BE2C (cell line): ENCODE measurements at regions not wholly inside any gene's neighbourhood (a gene's known extent, or its start where the extent isn't known, plus 50 kb on each side); places are given as distances from the start of the nearest gene placed in this dataset.

Source experiments
- DNase-seq: peaks from one replicate; pipeline ENCODE4 v3.0.0-alpha.2; 2020
- H3K27me3 ChIP-seq: fragments of 250-450 bp; sonication (Bioruptor Pico); 2 replicates; pipeline ENCODE4 v1.5.1; 2020; ENCODE audit warnings: mild to moderate bottlenecking
- H3K36me3 ChIP-seq: fragments of 250-450 bp; sonication (Bioruptor Pico); 2 replicates; pipeline ENCODE4 v1.5.1; 2020; ENCODE audit warnings: mild to moderate bottlenecking
- H3K4me1 ChIP-seq: fragments of 250-450 bp; sonication (Bioruptor Pico); 2 replicates; pipeline ENCODE4 v1.5.1; 2020
- H3K4me3 ChIP-seq: 2 replicates; pipeline ENCODE4 v1.5.1; 2011; ENCODE audit warnings: low read depth, low read length
- H3K9me3 ChIP-seq: fragments of 250-450 bp; sonication (Bioruptor Pico); 2 replicates; pipeline ENCODE4 v1.5.1; 2020
- CTCF ChIP-seq: IDR thresholded peaks from 2 replicates; pipeline ENCODE4 v1.5.1; 2012; ENCODE audit warnings: mild to moderate bottlenecking, low read depth, low read length

- Histone ChIP-seq H3K27me3 (no peaks in the 10 kb centered on the region), H3K4me3 (no peak overlapping the region), H3K4me1 (no peaks in the 10 kb centered on the region), H3K36me3 (no peaks in the 10 kb centered on the region), H3K9me3 (no peaks in the 10 kb centered on the region)
- no peak for DNase-seq
- no peak for TF ChIP-seq CTCF
Measured at GRCh38 chr3:25171118-25171807, 256.8 kb upstream of the RARB start.

GRCh38 chr3:25171897-25172296 lies 256.2 kb upstream of the RARB start:
- DNase-seq, result no peak
- TF ChIP-seq CTCF, result no peak
- no peaks in the 10 kb centered on the region for H3K27me3 ChIP-seq

GRCh38 chr3:25173606-25174005 lies 254.5 kb upstream of the RARB start:
- Histone ChIP-seq H3K4me1 (no peaks in the 10 kb centered on the region), H3K9me3 (no peaks in the 10 kb centered on the region), H3K27me3 (no peaks in the 10 kb centered on the region), H3K4me3 (no peak overlapping the region), H3K36me3 (no peaks in the 10 kb centered on the region)
- TF ChIP-seq CTCF, result no peak
- no peak for DNase-seq

More at GRCh38 chr3:25171897-25172296, 256.2 kb upstream of the RARB start:
- Histone ChIP-seq H3K9me3 (no peaks in the 10 kb centered on the region), H3K4me3 (no peak overlapping the region), H3K4me1 (no peaks in the 10 kb centered on the region), H3K36me3 (no peaks in the 10 kb centered on the region)

GRCh38 chr3:25174251-25174650 lies 253.8 kb upstream of the RARB start:
- Histone ChIP-seq H3K27me3 (no peaks in the 10 kb centered on the region), H3K9me3 (no peaks in the 10 kb centered on the region), H3K4me3 (no peak overlapping the region), H3K36me3 (no peaks in the 10 kb centered on the region), H3K4me1 (no peaks in the 10 kb centered on the region)
- TF ChIP-seq CTCF, result no peak
- DNase-seq, result no peak

- Histone ChIP-seq H3K9me3 (no peaks in the 10 kb centered on the region), H3K4me1 (no peaks in the 10 kb centered on the region), H3K4me3 (no peak overlapping the region), H3K27me3 (no peaks in the 10 kb centered on the region), H3K36me3 (no peaks in the 10 kb centered on the region)
- no peak for TF ChIP-seq CTCF
- DNase-seq, result no peak
Measured at GRCh38 chr3:25177041-25177440, 251.0 kb upstream of the RARB start.

- Histone ChIP-seq H3K4me1 (no peaks in the 10 kb centered on the region), H3K36me3 (no peaks in the 10 kb centered on the region), H3K9me3 (no peaks in the 10 kb centered on the region), H3K4me3 (no peak overlapping the region), H3K27me3 (no peaks in the 10 kb centered on the region)
- DNase-seq, result no peak
- no peak for TF ChIP-seq CTCF
Measured at GRCh38 chr3:25178672-25179071, 249.4 kb upstream of the RARB start.
